ENCODE measurements at regions not wholly inside any gene's neighbourhood (a gene's known extent, or its start where the extent isn't known, plus 50 kb on each side); places are given as distances from the start of the nearest gene placed in this dataset.

DNA sequence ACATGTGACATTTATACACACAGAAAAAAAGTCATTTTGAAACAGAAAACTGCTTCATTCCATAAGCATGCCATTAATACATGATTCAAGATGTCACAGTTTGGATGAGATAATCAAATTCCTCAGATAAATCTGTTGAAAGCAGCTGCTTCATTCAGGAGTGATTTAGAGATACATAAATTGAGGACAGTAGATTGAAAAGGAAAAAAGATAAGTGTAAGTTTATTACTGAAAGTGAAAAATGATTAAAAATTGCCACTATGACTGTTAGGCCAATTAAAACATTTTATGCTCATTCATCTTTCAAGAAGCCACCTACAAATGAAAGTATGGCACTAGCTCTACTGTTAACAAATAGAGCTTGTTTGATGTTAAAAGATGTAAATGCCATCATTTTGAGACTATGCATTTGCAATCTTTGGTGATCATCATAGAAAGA lies 136.9 kb upstream of the CDK6 start:
- Histone ChIP-seq H3K4me3 (no peak overlapping the region), H3K36me3 (ENCODE audit: low read depth, missing control alignments) (no peaks in the 10 kb centered on the region), H3K27me3 (no peaks in the 10 kb centered on the region), H3K4me1 (no peaks in the 10 kb centered on the region), H3K9me3 (no peaks in the 10 kb centered on the region), H3K27ac (no peak overlapping the region)
- no peak for DNase-seq
- TF ChIP-seq POLR2A (IDR thresholded peaks at IDR 0.05), result no peak
- TF ChIP-seq, protein P1, sequence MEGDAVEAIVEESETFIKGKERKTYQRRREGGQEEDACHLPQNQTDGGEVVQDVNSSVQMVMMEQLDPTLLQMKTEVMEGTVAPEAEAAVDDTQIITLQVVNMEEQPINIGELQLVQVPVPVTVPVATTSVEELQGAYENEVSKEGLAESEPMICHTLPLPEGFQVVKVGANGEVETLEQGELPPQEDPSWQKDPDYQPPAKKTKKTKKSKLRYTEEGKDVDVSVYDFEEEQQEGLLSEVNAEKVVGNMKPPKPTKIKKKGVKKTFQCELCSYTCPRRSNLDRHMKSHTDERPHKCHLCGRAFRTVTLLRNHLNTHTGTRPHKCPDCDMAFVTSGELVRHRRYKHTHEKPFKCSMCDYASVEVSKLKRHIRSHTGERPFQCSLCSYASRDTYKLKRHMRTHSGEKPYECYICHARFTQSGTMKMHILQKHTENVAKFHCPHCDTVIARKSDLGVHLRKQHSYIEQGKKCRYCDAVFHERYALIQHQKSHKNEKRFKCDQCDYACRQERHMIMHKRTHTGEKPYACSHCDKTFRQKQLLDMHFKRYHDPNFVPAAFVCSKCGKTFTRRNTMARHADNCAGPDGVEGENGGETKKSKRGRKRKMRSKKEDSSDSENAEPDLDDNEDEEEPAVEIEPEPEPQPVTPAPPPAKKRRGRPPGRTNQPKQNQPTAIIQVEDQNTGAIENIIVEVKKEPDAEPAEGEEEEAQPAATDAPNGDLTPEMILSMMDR (IDR thresholded peaks at IDR 0.05), result no peak
- intact Hi-C loops (cut with DNase I; ENCODE audit: low total_unique reads), result no loop called here

DNA sequence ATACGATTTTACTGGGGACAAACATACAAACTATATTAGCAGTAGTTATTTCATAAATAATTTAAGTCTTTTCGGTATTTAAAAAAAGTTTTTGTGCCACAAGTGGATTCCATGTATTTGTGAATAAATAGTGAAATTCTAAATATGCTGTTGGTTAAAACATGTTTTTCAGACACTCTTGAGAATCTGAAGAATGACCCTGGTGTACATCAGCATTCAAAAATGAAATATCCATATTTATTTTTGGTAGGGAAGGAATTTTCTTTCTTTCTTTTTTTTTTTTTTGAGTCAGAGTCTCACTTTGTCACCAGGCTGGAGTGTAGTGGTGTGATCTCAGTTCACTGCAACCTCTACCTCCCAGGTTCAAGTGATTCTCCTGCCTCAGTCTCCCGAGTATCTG lies 136.1 kb upstream of the CDK6 start:
- TF ChIP-seq, protein P1 (IDR thresholded peaks at IDR 0.05), result no peak
- TF ChIP-seq POLR2A (IDR thresholded peaks at IDR 0.05), result no peak
- Histone ChIP-seq H3K36me3 (ENCODE audit: low read depth, missing control alignments) (no peaks in the 10 kb centered on the region), H3K9me3 (no peaks in the 10 kb centered on the region), H3K27ac (no peak overlapping the region), H3K4me1 (no peaks in the 10 kb centered on the region), H3K27me3 (no peaks in the 10 kb centered on the region), H3K4me3 (no peak overlapping the region)
- no peak for DNase-seq
- intact Hi-C loops (cut with DNase I; ENCODE audit: low total_unique reads), result no loop called here
- WGBS, 2 donors, result 91 to 94% methylated on average over 3 of the region's 3 CpGs

DNA sequence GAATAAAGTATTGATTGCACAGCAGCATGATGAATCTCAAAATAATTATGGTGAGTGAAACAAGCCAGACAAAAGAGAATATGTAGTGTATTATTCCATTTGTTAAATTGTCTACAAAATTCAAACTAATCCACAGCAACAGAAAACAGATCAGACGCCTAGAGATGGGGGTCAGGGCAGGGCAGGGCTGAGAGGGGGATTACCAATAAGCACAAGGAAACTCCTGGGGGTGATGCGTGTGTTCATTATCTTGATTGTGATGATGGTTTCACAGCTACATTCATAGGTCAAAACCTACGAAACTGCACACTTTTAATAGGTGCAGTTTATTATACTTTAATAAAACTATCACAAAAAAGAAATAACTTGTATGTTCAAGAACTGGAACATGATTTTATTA lies 132.7 kb upstream of the CDK6 start:
- Histone ChIP-seq H3K9me3 (no peaks in the 10 kb centered on the region), H3K36me3 (ENCODE audit: low read depth, missing control alignments) (no peaks in the 10 kb centered on the region), H3K4me1 (no peaks in the 10 kb centered on the region), H3K27me3 (no peaks in the 10 kb centered on the region), H3K27ac (no peak overlapping the region), H3K4me3 (no peak overlapping the region)
- TF ChIP-seq, protein P1 (IDR thresholded peaks at IDR 0.05), result no peak
- TF ChIP-seq POLR2A (IDR thresholded peaks at IDR 0.05), result no peak
- intact Hi-C loops (cut with DNase I; ENCODE audit: low total_unique reads), result no loop called here
- DNase-seq, result no peak
- WGBS, 2 donors, result 80 to 89% methylated on average over 3 of the region's 3 CpGs

DNA sequence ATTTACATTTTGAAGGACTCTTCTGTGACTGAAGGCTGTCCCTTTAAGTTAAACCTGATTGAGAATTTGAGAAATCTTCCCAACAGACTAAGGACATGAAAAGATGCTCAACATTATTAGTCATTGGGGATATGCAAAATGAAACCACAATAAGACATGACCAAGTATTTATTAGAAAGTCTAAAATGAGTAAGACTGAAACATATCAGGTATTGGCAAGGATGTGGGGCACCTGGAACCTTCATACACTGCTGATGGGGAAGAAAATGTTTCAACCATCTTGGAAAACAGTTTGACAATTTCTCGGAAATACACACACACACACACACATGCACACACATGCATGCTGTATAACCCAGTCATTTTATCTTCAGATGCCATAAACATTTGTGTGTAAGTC lies 132.1 kb upstream of the CDK6 start:
- Histone ChIP-seq H3K36me3 (ENCODE audit: low read depth, missing control alignments) (no peaks in the 10 kb centered on the region), H3K4me3 (no peak overlapping the region), H3K4me1 (no peaks in the 10 kb centered on the region), H3K27me3 (no peaks in the 10 kb centered on the region), H3K27ac (no peak overlapping the region), H3K9me3 (no peaks in the 10 kb centered on the region)
- TF ChIP-seq POLR2A (IDR thresholded peaks at IDR 0.05), result no peak
- TF ChIP-seq, protein P1 (IDR thresholded peaks at IDR 0.05), result no peak
- 90 to 97% methylated on average over 1 of the region's 1 CpG for WGBS, 2 donors
- no peak for DNase-seq
- intact Hi-C loops (cut with DNase I; ENCODE audit: low total_unique reads), result no loop called here

DNA sequence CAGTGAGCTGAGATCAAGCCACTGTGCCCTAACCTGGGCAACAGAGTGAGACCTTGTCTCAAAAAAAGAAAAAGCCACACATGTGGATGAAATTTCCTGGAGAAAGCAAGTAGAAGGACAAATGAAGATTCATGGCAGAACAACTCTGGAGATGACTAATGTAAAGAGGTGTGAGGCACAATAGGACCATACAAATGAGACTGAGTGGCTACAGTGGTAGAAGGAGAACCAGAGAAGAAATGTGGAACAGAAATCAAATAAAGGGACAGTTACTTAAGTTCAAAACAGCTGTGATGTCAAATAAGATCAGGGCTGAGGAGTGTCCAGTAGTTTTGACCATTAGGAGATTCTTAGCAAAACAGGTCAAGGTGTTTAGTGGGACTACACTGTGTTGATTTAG lies 130.9 kb upstream of the CDK6 start:
- no peak overlapping the region for H3K27ac ChIP-seq
- H3K4me1 ChIP-seq, result no peaks in the 10 kb centered on the region
- H3K27me3 ChIP-seq, result no peaks in the 10 kb centered on the region
- no peak for TF ChIP-seq POLR2A (IDR thresholded peaks at IDR 0.05)
- TF ChIP-seq, protein P1 (IDR thresholded peaks at IDR 0.05), result no peak
- H3K9me3 ChIP-seq, result no peaks in the 10 kb centered on the region
- no peaks in the 10 kb centered on the region for H3K36me3 ChIP-seq (ENCODE audit: low read depth, missing control alignments)
- intact Hi-C loops (cut with DNase I; ENCODE audit: low total_unique reads), result no loop called here
- H3K4me3 ChIP-seq, result no peak overlapping the region
- DNase-seq, result no peak

All from testis (tissue), 2 donors.